ENCODE measurements at regions not wholly inside any gene's neighbourhood (a gene's known extent, or its start where the extent isn't known, plus 50 kb on each side); places are given as distances from the start of the nearest gene placed in this dataset.

DNA sequence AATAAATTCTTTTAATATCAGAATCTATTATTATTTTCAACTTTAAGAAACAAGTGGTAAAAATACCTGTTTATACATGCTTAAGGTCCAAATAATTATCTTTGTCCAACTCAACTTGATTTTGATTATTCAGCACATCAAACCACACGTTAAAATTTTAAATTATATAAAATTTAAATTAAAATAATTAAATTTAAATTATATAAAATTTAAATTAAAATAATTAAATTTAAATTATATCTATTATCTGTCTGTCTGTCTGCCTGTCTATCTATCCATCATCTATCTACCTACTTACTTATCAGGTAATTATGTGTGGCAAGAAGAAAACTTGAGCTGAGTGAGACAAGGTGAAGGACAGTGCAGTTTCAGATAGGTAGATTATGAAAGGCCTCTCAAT lies 605.3 kb upstream of the RIOK2 start:
- TF ChIP-seq CTCF (IDR thresholded peaks at IDR 0.05; ENCODE audit: low read length): no peak
- no peak for TF ChIP-seq EZH2 (IDR thresholded peaks at IDR 0.05; ENCODE audit: borderline replicate concordance, low read length)

Measured in OCI-LY1 (cell line).